ENCODE measurements at regions not wholly inside any gene's neighbourhood (a gene's known extent, or its start where the extent isn't known, plus 50 kb on each side); places are given as distances from the start of the nearest gene placed in this dataset.

- Histone ChIP-seq H2AFZ (ENCODE audit: low read length) (no peak overlapping the region), H3K36me3 (ENCODE audit: insufficient read depth, low read length) (no peaks in the 10 kb centered on the region), H3K27ac (ENCODE audit: low read depth, low read length, poor library complexity, severe bottlenecking) (no peak overlapping the region), H3K9me2 (ENCODE audit: low read depth, low read length) (no peaks in the 10 kb centered on the region), H3F3A (ENCODE audit: insufficient read depth, low read length) (no peaks in the 10 kb centered on the region), H3K4me2 (ENCODE audit: low read length) (no peak overlapping the region), H3K27me3 (ENCODE audit: insufficient read depth, low read length) (no peaks in the 10 kb centered on the region), H3K9ac (ENCODE audit: low read length) (no peak overlapping the region), H3K4me1 (ENCODE audit: insufficient read depth, low read length, severe bottlenecking) (peaks cover 36% of the 10 kb centered on the region), H3K4me3 (ENCODE audit: low read depth, low read length, poor library complexity, severe bottlenecking) (no peak overlapping the region), H3K9me3 (ENCODE audit: low read length) (no peaks in the 10 kb centered on the region), H4K20me1 (ENCODE audit: insufficient read depth, low read length) (no peaks in the 10 kb centered on the region), H3K79me2 (ENCODE audit: insufficient read depth, low read length) (no peaks in the 10 kb centered on the region)
- no peak for TF ChIP-seq CTCF (IDR thresholded peaks at IDR 0.05; ENCODE audit: low read length)
- TF ChIP-seq EZH2 (IDR thresholded peaks at IDR 0.05; ENCODE audit: borderline replicate concordance, low read length) = no peak
These were observed 125.0 kb upstream of the HDGFL1 start for GRCh38 chr6:22444330-22444729.

GRCh38 chr6:22445946-22446345 lies 123.4 kb upstream of the HDGFL1 start:
- H3K4me3 ChIP-seq (ENCODE audit: low read depth, low read length, poor library complexity, severe bottlenecking) = no peak overlapping the region
- no peaks in the 10 kb centered on the region for H3K27me3 ChIP-seq (ENCODE audit: insufficient read depth, low read length)
- no peak overlapping the region for H3K4me2 ChIP-seq (ENCODE audit: low read length)
- no peaks in the 10 kb centered on the region for H4K20me1 ChIP-seq (ENCODE audit: insufficient read depth, low read length)
- H3K36me3 ChIP-seq (ENCODE audit: insufficient read depth, low read length) = no peaks in the 10 kb centered on the region
- no peaks in the 10 kb centered on the region for H3K9me2 ChIP-seq (ENCODE audit: low read depth, low read length)
- TF ChIP-seq EZH2 (IDR thresholded peaks at IDR 0.05; ENCODE audit: borderline replicate concordance, low read length) (no peak), CTCF (IDR thresholded peaks at IDR 0.05; ENCODE audit: low read length) (no peak)
- H3K9me3 ChIP-seq (ENCODE audit: low read length) = no peaks in the 10 kb centered on the region
- no peaks in the 10 kb centered on the region for H3K79me2 ChIP-seq (ENCODE audit: insufficient read depth, low read length)
- no peaks in the 10 kb centered on the region for H3F3A ChIP-seq (ENCODE audit: insufficient read depth, low read length)
- H3K9ac ChIP-seq (ENCODE audit: low read length) = no peak overlapping the region
- no peak overlapping the region for H3K27ac ChIP-seq (ENCODE audit: low read depth, low read length, poor library complexity, severe bottlenecking)
- peaks cover 36% of the 10 kb centered on the region for H3K4me1 ChIP-seq (ENCODE audit: insufficient read depth, low read length, severe bottlenecking)
- no peak overlapping the region for H2AFZ ChIP-seq (ENCODE audit: low read length)

GRCh38 chr6:22447249-22448196 lies 121.8 kb upstream of the HDGFL1 start:
- H3F3A ChIP-seq (ENCODE audit: insufficient read depth, low read length) = no peaks in the 10 kb centered on the region
- peak overlapping the region; percentile 18; the same call in 1 of the 2 replicates for H3K9ac ChIP-seq (ENCODE audit: low read length)
- H3K9me2 ChIP-seq (ENCODE audit: low read depth, low read length) = no peaks in the 10 kb centered on the region
- no peaks in the 10 kb centered on the region for H3K9me3 ChIP-seq (ENCODE audit: low read length)
- TF ChIP-seq CTCF (IDR thresholded peaks at IDR 0.05; ENCODE audit: low read length) = no peak
- no peak for TF ChIP-seq EZH2 (IDR thresholded peaks at IDR 0.05; ENCODE audit: borderline replicate concordance, low read length)
- peaks cover 47% of the 10 kb centered on the region for H3K4me1 ChIP-seq (ENCODE audit: insufficient read depth, low read length, severe bottlenecking)
- no peak overlapping the region for H3K4me3 ChIP-seq (ENCODE audit: low read depth, low read length, poor library complexity, severe bottlenecking)
- H3K36me3 ChIP-seq (ENCODE audit: insufficient read depth, low read length) = no peaks in the 10 kb centered on the region
- peak overlapping the region; percentile 19; the same call in 1 of the 2 replicates for H3K4me2 ChIP-seq (ENCODE audit: low read length)
- no peaks in the 10 kb centered on the region for H3K79me2 ChIP-seq (ENCODE audit: insufficient read depth, low read length)
- peak overlapping the region; percentile 77 for H3K27ac ChIP-seq (ENCODE audit: low read depth, low read length, poor library complexity, severe bottlenecking)
- no peaks in the 10 kb centered on the region for H3K27me3 ChIP-seq (ENCODE audit: insufficient read depth, low read length)
- H2AFZ ChIP-seq (ENCODE audit: low read length) = no peak overlapping the region
- no peaks in the 10 kb centered on the region for H4K20me1 ChIP-seq (ENCODE audit: insufficient read depth, low read length)
